ENCODE measurements at regions not wholly inside any gene's neighbourhood (a gene's known extent, or its start where the extent isn't known, plus 50 kb on each side); places are given as distances from the start of the nearest gene placed in this dataset.

- Histone ChIP-seq H3K4me3 (replicated peaks in 1 of 3; ENCODE audit: low read depth in 2 of 3, low read length in 3 of 3) (no peak overlapping the region), H3K79me2 (ENCODE audit: insufficient read depth, low read length) (no peaks in the 10 kb centered on the region), H3K4me2 (replicated peaks; ENCODE audit: extremely low read depth, low read length, poor library complexity, severe bottlenecking) (no peak overlapping the region), H2AFZ (ENCODE audit: insufficient read depth, low read depth, low read length, poor library complexity, severe bottlenecking) (no peak overlapping the region), H3K9me3 (replicated peaks in 1 of 2; ENCODE audit: control insufficient read depth in 1 of 2, insufficient read depth in 1 of 2, low read length in 2 of 2) (peaks cover 9 to 11% of the 10 kb centered on the region in 2 donors), H4K20me1 (ENCODE audit: insufficient read depth, low read length) (no peaks in the 10 kb centered on the region), H3K36me3 (replicated peaks in 1 of 2; ENCODE audit: control insufficient read depth in 1 of 2, insufficient read depth in 2 of 2, low read length in 2 of 2) (no peaks in the 10 kb centered on the region), H3K4me1 (ENCODE audit: control insufficient read depth in 1 of 2, insufficient read depth in 2 of 2, low read length in 2 of 2) (no peaks in the 10 kb centered on the region), H3K27me3 (ENCODE audit: control insufficient read depth in 2 of 2, insufficient read depth in 2 of 2, low read length in 2 of 2) (no peaks in the 10 kb centered on the region), H3K27ac (ENCODE audit: low read depth in 1 of 2, low read length in 2 of 2) (no peak overlapping the region), H3K9ac (ENCODE audit: insufficient read depth, low read length, poor library complexity, severe bottlenecking) (no peak overlapping the region)
- Mint-ChIP-seq H3K36me3 (no peaks in the 10 kb centered on the region), H3K27me3 (ENCODE audit: low read depth in 3 of 3) (no peaks in the 10 kb centered on the region), H3K27ac (no peak overlapping the region), H3K4me3 (no peak overlapping the region), H3K4me1 (no peaks in the 10 kb centered on the region), H3K9me3 (peaks cover 0 to 14% (median 4%) of the 10 kb centered on the region in 7 donors)
- intact Hi-C loops (cut with micrococcal nuclease): no loop called here
- DNase-seq: no peak
- TF ChIP-seq, protein P1, sequence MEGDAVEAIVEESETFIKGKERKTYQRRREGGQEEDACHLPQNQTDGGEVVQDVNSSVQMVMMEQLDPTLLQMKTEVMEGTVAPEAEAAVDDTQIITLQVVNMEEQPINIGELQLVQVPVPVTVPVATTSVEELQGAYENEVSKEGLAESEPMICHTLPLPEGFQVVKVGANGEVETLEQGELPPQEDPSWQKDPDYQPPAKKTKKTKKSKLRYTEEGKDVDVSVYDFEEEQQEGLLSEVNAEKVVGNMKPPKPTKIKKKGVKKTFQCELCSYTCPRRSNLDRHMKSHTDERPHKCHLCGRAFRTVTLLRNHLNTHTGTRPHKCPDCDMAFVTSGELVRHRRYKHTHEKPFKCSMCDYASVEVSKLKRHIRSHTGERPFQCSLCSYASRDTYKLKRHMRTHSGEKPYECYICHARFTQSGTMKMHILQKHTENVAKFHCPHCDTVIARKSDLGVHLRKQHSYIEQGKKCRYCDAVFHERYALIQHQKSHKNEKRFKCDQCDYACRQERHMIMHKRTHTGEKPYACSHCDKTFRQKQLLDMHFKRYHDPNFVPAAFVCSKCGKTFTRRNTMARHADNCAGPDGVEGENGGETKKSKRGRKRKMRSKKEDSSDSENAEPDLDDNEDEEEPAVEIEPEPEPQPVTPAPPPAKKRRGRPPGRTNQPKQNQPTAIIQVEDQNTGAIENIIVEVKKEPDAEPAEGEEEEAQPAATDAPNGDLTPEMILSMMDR (IDR thresholded peaks at IDR 0.05): no peak
Observed at GRCh38 chr5:98602534-98603112, 170.8 kb upstream of the RGMB start.

DNA sequence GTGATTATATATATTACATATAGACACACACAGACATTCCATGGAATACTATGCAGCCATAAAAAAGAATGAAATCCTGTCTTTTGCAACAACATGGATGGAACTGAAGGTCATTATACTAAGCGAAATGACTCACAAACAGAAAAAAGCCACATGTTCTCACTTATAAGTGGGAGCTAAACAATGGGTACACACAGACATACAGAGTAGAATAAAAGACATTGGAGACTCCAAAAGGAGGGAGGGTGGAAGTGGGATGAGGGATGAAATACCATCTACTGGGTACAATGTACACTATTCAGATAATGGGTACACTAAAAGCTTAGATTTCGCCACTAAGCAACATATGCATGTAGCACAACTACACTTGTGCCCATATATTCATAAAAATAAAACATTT lies 170.0 kb upstream of the RGMB start:
- no peaks in the 10 kb centered on the region for H4K20me1 ChIP-seq (ENCODE audit: insufficient read depth, low read length)
- Mint-ChIP-seq H3K27me3 (ENCODE audit: low read depth in 3 of 3) (no peaks in the 10 kb centered on the region), H3K36me3 (no peaks in the 10 kb centered on the region), H3K4me3 (no peak overlapping the region), H3K4me1 (no peaks in the 10 kb centered on the region), H3K27ac (no peak overlapping the region), H3K9me3 (peaks cover 0 to 11% (median 4%) of the 10 kb centered on the region in 7 donors)
- no peak overlapping the region for H2AFZ ChIP-seq (ENCODE audit: insufficient read depth, low read depth, low read length, poor library complexity, severe bottlenecking)
- H3K79me2 ChIP-seq (ENCODE audit: insufficient read depth, low read length): no peaks in the 10 kb centered on the region
- H3K9ac ChIP-seq (ENCODE audit: insufficient read depth, low read length, poor library complexity, severe bottlenecking): no peak overlapping the region
- intact Hi-C loops (cut with micrococcal nuclease): no loop called here
- H3K4me2 ChIP-seq (replicated peaks; ENCODE audit: extremely low read depth, low read length, poor library complexity, severe bottlenecking): no peak overlapping the region
- H3K9me3 ChIP-seq (replicated peaks in 1 of 2; ENCODE audit: control insufficient read depth in 1 of 2, insufficient read depth in 1 of 2, low read length in 2 of 2): peaks cover 8 to 9% of the 10 kb centered on the region in 2 donors
- TF ChIP-seq, protein P1 (IDR thresholded peaks at IDR 0.05): no peak
- H3K4me1 ChIP-seq (ENCODE audit: control insufficient read depth in 1 of 2, insufficient read depth in 2 of 2, low read length in 2 of 2): no peaks in the 10 kb centered on the region
- no CpG with 5 or more reads among the region's 2 CpGs for WGBS (ENCODE audit: insufficient coverage)
- no peak overlapping the region for H3K27ac ChIP-seq (ENCODE audit: low read depth in 1 of 2, low read length in 2 of 2)
- no peaks in the 10 kb centered on the region for H3K27me3 ChIP-seq (ENCODE audit: control insufficient read depth in 2 of 2, insufficient read depth in 2 of 2, low read length in 2 of 2)
- DNase-seq: no peak
- H3K4me3 ChIP-seq (replicated peaks in 1 of 3; ENCODE audit: low read depth in 2 of 3, low read length in 3 of 3): no peak overlapping the region
- no peaks in the 10 kb centered on the region for H3K36me3 ChIP-seq (replicated peaks in 1 of 2; ENCODE audit: control insufficient read depth in 1 of 2, insufficient read depth in 2 of 2, low read length in 2 of 2)
